NCI-H524 treated with DMSO at 0.1 percent for 48 hours (cell line): ENCODE measurements at regions not wholly inside any gene's neighbourhood (a gene's known extent, or its start where the extent isn't known, plus 50 kb on each side); places are given as distances from the start of the nearest gene placed in this dataset.

Source experiments
- DNase-seq: peaks from one replicate; lab custom pipeline; 2025; lab: John Stamatoyannopoulos, UW

DNA sequence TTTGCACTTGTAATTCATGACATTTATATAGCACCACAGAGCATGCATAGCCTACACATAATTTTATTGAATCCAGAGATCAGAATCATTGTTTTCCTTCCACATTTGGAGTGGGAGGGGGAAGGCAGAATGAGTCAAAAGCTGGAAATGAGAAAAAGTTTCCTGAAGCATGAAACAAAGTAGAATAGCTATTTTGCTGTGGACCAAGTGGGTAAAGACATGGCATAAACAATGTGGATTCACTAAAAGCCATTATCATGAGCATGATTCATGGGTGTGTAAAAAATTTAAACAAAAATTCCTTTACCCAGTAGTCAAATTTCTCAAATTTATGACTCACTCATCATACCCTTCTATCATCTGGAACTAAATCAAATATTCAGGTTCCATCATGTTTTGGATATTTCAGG, 97.9 kb downstream of the YIPF5 start:
- no peak for DNase-seq

DNA sequence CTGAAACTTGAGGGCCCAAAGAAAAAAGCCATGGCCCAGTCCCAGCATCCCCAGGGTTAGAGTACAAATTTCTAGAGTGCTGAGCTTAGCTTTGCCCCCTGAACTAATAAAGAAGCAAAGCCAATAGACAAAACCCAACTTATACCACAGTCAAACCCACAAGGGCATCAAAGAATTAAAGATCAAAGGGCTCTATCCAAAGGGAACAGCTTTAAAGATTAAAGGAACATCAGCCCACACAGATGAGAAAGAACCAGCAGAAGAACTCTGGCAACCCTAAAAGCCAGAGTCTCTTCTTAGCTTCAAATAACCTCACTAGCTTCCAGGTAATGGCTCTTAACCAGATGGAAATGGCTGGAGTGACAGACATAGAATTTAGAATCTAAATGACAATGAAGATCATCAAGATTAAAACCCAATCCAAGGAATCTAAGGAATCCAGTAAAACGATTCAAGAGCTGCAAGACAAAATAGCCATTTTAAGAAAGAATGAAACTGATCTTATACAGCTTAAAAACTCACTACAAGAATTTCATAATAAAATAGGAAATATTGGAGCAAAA, 93.9 kb downstream of the YIPF5 start:
- DNase-seq = no peak

DNA sequence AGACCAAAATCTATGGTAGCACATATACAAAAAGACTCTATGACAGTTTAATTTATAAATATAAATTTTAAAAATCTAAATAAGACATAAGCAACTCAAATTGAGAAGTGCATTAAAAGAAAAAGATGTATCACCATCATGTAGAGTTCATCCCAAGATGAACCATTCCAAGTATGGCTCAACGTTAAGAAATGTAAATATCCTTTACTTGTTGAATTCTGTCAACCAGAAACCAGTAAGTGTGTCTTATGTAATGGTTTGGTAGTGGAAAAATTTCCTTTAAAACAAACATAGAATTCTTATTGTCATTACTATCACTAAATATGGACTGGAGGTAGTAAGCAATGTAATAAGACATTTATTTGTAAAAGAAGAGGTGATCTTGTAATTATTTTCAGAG, 87.3 kb downstream of the YIPF5 start:
- no peak for DNase-seq

DNA sequence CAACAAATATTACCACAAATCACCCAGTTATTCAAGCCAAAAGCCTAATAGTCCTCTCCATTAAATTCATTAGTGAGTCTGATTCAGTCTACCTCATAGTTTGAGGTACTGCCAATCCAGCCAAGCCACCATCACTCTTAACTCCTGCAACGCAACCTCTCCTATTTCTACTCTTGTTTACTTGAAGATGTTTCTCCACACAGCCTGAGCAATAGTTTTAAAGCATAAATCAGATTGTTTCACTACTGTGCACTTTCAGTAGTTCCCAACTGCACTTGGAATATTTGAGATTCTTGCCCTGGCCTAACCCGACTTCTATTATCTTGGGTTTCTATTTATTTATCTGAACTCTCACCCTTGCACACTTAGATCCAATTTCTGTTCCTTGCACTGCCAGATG, 85.5 kb downstream of the YIPF5 start:
- no peak for DNase-seq

DNA sequence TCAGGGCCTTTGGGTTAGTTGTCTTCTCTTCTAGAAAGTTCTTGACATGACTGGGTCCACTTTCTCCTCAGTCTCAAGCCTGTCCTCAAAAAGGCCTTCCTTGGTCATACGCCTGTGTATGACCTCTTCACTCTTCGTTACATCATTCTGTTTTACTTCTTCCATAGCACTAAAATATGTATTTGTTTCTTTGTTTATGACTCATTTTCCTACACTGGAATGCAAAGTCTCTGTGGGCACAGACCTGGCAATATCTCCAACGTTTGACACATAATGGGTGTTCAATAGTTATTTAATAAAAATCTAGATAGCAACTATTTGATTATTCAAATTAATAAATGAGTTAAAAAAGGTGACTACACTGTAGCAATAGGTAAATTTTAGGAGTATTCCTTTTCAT, 85.1 kb downstream of the YIPF5 start:
- DNase-seq = no peak

DNA sequence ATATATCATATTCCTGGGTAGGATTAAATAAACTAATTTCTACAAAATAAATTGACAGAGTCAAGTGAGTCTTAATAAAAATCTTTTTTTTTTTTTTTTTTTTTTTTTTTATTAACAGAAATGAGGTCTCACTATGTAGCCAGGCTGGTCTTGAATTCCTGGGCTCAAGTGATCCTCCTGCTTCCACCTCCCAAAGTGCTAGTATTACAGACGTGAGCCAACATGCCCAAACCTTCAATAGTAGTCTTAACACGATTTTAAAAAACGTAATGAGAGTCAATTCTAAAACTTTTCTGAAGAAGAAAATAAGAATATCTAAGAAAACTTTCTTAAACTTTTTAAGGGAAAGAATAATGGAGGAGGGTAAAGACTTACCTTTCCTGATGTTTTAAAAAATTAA, 84.2 kb downstream of the YIPF5 start:
- no peak for DNase-seq

DNA sequence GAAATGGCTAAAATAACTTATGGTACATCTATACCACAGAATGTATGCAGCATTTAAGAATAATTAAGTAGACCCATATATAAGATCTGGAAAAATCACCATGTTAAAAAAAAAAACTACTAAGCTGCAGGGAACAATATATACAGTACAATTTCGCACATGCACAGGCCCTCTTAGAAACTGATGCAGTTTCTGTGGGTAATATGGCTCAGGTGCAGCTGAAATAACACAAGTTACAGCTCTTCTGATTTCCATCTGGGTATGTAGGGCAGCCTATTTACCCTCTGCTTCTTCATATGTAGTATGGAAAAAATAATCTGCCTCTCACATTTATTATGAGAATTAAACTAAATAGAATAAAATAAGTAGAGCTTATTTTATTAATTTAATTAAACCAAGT, 82.9 kb downstream of the YIPF5 start:
- DNase-seq = no peak

DNA sequence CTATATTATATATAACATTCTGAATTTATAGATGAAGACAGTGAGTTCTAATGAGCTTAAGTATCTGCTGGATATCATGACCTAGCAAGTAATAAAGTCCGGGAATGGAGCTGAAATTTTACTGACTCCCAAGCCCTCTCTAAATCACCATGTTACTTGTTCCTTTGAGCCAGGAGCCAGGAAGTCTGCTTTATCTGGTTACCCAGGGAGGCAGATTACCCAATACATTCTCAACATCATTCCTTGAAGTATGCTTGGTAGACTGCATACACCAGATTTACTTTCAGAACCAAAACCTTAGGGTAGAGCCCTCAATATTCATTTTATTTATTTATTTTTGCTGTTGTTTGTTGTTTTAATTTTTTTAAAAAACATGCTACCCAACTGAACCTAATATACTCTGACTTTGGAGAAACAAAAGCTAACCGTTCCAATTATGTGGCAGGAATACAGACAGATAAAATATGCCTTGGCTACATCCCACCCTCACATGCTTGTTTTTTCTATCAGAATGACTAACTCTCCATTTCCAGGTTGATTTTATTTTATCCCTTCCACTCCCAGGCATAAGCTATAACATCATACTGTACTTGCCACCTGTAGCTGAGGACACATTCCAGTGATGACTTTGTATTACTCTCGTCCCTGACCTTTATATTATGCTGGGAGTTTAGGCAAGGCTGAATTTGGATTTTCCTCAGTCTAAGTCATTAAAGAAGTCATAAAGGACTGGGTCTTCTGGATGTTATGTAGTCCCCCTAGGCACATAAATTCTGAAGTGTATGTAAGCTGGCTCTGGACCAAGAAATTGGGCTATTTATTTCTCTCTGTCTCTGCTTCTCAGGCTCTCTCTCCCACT, 82.0 kb downstream of the YIPF5 start:
- DNase-seq = no peak

DNA sequence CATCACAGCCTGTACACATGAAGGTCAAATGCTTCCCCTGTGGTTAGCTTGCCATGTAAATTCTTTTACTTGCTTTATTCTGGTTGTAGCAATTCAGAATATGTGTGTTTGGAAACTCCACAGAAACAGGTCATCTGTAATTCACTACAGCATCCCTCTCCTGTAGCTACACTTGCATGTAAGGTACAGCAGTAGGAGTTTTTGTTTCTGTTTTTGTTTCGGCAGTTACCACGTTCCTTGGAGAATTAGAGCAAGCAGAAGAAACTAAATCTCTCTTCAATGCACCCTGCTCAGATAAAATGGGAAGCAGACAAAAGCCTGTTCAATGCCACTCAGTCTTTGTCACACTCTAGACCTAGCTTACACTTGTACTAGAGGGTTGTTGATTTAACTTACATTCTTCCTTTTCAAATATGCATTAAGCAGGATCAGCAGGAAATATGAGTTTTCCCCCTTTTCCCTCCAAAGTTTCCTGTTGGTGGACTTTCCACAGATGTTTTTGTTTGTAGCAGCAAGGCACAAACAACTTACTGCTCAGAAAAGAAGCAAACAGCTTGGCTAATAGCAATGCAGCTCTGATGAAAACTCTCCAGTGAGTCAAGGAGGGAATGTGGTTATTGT, 80.9 kb downstream of the YIPF5 start:
- no peak for DNase-seq

DNA sequence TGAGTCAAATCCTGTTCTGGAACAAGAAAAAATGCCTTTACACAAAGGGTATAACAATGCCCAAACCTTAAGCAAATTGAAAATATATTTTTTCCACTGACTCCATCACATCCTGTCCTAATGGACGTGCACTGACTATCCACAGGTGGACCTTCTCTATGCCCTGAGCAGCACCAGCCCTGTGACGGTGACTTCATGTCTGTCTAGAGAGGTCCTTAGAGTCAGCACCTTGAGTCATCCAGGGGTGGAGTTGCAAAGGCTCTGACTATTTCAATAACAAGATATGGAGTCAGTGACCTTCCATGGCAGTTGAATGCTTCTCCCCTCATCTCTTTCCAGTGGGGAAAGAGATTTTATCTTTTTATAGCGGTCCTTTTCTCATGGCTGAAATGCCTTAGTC, 78.0 kb downstream of the YIPF5 start:
- no peak for DNase-seq

DNA sequence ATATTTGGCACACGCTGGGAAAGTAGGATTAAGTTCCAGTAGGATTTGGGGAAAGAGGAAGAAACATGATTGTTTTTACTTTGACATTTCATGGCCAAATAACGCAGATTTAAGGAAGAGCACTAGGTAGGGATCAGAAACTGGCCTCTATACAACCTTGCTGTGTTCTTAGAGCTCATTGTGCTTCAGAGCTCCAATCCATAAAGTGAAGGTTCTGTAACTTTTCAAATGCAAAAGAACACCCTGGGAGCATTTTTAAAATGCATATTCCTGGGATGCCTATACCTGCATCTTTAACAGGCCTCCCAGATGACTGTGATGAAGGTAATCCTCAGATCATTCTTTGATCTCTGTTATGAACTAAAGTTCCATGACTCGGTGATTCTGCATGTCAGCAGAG, 77.1 kb downstream of the YIPF5 start:
- no peak for DNase-seq

DNA sequence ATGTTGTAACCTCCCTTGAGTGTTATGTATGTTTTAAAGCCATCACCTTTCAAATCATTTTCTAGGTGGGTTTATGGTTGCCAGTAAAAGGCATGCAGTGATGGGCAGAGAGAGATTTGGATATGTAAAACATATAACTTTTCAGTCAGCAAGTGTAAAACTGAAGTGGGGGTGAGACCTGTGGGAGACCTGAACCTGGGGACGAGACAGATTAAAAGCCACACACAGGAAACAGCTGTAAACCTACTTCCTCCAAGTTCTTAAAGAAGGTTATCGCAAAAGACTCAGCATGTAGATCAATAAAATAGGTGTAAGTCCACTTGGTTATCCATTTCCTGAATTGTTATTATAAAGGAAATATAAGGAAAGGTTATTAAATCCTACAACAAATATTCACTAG, 76.6 kb downstream of the YIPF5 start:
- no peak for DNase-seq

DNA sequence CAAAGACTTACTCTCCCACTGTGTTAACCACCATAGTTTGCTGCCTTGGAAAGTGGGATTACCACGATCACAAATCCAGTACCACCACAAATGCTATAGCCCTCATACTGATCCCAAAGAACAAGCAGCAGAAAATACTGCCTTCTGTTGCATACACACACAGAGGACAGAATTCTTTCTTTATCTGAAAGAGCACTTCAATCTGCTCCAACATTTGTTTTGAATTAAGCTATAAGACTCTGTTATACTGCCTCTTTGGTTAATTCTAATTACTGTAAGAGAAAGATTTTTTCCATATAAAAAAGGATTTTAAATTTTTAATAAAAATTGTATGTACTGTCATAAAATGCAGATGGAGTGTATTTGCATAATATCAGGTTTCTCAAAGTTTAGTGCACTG, 69.8 kb downstream of the YIPF5 start:
- no peak for DNase-seq

DNA sequence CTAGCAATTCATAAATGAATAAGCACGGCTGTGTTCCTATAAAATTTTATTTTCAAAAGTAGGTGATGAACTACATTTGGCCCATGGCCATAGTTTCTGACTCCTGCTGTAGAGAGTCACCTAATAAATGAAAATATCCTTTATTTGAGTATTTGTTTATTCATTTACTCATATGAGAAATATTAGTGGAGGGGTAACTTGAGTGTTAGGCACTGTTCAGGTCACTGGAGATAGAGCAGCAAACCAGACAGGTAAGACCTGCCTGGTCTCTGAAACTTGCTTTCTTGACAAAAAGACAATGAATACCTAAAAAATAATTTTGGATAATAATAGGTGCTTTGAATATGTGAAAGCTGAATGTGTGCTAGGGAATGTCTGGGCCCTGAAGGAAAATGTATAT, 68.8 kb downstream of the YIPF5 start:
- DNase-seq = no peak

DNA sequence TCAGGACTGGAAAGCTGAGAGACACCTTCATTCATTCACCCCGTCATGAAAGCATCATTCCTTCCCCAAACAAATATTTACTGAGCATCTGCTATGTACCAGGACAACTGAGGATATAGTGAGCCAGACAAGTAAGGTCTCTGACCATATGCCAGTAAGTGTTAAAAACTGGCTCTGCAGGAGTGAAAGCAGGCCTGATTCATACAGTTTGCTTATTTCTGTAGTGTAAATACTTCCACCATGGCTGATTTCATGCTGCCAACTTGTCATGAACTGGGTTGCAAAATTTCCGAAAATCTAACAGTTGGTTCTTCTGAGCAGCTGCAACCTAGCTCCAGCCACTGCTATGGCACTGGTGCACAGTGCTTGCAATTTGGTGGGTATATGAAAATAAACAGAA, 68.1 kb downstream of the YIPF5 start:
- no peak for DNase-seq

DNA sequence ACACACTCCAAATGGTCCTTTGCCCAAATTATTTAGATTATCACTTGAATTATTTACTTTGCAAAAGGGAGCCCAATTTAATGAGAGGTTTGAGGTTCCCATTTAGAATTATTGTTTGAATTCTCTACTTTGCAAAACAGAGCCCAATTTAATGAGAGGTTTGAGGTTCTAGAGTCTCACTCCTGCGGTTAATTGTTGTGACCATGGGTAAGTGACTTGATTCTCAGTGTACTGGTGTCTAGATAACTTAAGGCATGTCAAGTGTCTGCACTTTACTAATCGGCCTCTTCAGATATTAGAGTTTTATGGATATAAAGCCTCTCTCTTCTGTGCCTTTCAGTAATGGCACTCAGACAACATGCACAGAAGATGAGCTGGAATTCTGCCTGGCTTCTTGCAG, 67.5 kb downstream of the YIPF5 start:
- no peak for DNase-seq

DNA sequence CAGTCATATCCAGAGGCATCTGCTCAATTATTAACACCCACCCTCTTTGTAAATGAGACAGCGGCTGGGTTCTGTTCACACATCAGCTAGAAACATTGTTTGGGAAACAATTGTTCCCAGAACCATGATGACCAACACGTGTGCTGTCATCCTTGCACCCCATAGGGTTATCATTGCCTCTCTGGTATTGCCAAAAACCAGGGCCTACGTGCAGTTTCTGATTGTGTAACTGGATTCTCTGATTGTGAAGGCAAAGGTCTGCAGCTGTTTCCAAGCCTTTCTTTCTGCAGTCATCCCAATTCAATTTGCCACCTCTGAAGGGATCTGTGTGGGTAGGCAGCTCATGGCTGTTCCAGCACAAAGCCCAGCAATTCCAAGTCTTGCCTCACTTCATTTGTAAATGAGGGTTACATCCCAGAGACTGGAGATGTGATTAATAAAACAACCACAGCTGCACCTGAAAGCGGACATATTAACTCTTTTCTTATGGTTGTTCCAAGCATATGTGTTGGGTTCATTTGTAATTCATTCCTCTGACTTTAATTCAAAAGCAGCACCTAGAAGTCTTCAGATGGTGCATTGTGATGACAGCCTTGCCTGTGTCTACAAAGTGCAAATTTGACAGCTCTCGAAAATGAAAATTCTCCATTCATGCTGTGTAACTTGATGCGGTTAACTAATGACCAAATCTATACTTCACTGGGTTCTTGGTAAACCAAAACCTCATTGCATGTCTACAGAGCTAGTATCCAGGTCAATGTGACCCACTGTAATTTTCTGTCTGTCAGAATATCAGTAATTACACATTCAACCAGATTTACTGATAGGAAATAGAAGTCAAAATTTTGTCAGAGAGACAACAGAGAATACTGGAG, 66.6 kb downstream of the YIPF5 start:
- no peak for DNase-seq

DNA sequence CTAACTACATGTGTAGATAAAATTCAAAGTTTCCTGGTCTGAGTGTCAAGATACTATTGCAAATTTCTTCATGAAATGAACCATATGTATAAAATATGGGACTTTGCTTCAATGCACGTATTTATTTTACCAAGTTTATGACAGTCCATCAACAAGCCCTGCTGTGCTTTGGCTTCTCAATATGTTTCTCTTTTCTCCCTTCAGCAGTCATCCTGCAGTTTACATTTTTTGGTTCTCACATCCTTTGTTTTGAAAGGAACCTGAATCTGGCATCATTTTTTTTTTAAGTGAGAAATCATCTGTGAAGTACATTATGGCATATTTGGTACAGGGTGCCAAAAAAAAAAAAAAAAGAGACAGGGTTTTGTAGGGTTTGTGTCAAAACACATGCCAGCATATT, 65.1 kb downstream of the YIPF5 start:
- DNase-seq = no peak

DNA sequence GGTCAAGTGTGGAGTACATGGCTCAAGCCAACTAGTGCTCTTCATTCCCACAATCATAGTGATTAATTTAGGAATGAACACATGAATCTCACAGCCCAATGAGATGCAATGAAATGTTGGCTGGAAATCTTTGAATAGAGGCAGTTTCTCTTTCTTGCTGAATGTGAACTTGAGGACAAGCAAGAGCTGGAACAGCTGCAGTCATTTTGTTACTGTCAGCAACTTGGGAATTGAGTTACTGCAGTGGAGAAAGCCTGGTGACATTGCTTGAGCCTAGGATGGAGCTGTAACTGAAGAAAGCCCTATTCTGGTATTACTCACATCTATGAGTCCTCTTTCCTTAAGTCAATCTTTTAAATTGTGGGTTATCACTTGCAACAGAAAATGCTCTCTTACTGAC, 62.3 kb downstream of the YIPF5 start:
- no peak for DNase-seq
